ENCODE measurements at regions not wholly inside any gene's neighbourhood (a gene's known extent, or its start where the extent isn't known, plus 50 kb on each side); places are given as distances from the start of the nearest gene placed in this dataset.
A peak's percentile ranks its signal among the peaks of the same experiment; 100 is the strongest.

DNA sequence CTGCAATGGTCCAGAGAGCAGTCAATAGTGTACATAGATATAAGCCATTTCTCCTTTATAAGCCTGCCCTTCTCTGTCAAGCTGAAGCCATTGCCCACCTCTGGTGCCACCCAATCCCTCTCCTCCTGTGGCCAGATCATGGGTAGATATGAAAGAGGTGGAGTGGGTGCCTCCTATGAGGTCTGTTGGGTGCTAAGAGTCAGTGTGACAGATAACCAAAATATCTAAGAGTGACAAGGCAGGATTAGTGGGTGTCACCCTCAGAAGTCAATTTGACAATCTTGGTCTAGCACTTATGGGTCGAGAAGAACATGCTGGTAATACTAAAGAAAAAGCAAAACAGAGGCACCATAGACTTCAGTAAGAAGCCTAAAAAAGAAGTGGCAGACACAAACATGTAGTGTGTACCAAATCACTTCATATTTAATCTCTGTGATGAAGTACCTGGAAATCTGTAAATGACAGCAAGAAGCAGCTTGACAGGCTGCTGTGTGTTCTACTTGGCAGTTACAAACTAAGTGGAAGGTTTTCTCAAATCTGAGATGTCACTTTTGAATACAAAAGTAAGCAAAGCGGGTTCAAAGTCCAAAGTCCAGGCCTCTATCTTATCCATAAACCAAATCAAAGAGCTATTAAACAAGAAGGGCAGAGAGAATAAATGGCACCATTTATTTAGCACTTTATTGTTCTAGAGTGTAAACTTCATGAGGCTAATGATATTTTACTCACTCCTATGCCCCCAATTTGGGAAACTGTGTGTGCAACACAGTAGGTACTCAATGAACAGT lies 118.9 kb upstream of the EOMES start:
- Mint-ChIP-seq H3K36me3 (no peaks in the 10 kb centered on the region), H3K9me3 (ENCODE audit: low read depth) (no peaks in the 10 kb centered on the region), H3K4me1 (ENCODE audit: low read depth) (peaks cover 22% of the 10 kb centered on the region), H3K4me3 (no peak overlapping the region), H3K27ac (no peak overlapping the region), H3K27me3 (no peaks in the 10 kb centered on the region)

DNA sequence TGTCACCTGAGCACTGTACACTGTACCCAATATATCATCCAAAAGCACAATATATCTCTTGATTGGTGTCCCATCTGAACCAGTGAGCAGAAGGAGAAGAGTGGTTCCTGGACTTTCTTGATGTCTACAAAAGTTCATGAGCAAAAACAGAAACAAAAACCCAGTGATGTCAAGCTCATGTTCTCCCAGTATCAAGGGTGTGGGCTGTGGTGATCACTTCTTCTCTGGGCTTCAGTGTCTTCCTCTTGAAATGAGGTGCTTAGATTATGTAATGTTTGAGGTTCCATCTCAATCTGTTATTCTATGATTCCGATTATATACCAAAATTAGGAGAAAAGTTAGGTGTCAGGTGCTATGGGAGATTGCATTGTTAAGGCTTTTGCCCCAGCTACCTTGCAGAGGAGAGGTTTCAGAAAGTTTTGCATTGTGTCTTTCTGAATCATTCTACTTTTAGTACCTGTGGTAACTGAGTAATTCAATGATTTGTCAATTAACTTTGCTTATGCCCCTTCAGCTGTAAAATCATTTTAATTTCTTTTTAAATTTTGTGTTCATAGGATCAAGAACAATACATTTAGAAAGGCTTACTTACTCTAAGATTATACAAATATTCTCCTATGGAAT lies 122.0 kb upstream of the EOMES start:
- H3K4me3 Mint-ChIP-seq: no peak overlapping the region
- no peaks in the 10 kb centered on the region for H3K27me3 Mint-ChIP-seq
- no peaks in the 10 kb centered on the region for H3K9me3 Mint-ChIP-seq (ENCODE audit: low read depth)
- H3K36me3 Mint-ChIP-seq: no peaks in the 10 kb centered on the region
- no peak overlapping the region for H3K27ac Mint-ChIP-seq
- peaks cover 32% of the 10 kb centered on the region for H3K4me1 Mint-ChIP-seq (ENCODE audit: low read depth)

DNA sequence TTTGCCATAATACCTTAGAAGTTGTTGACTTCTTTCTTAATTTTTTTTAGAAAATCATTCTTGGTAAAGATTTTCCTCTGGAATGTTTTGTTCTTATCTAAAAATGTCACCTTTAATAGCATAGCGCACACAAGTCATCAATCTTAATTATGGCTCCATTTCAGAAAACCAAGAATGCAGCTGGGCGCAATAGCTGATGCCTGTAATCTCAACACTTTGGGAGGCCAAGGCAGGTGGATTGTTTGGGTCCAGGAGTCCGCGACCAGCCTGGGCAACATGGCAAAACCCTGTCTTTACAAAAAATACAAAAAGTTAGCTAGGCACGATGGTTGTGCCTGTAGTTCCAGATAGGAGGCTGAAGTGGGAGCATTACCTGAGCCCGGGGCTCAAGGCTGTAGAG lies 125.6 kb upstream of the EOMES start:
- Mint-ChIP-seq H3K4me1 (ENCODE audit: low read depth) (peaks cover 33% of the 10 kb centered on the region), H3K9me3 (ENCODE audit: low read depth) (no peaks in the 10 kb centered on the region), H3K27ac (no peak overlapping the region), H3K36me3 (peaks cover 3% of the 10 kb centered on the region), H3K27me3 (no peaks in the 10 kb centered on the region), H3K4me3 (no peak overlapping the region)

DNA sequence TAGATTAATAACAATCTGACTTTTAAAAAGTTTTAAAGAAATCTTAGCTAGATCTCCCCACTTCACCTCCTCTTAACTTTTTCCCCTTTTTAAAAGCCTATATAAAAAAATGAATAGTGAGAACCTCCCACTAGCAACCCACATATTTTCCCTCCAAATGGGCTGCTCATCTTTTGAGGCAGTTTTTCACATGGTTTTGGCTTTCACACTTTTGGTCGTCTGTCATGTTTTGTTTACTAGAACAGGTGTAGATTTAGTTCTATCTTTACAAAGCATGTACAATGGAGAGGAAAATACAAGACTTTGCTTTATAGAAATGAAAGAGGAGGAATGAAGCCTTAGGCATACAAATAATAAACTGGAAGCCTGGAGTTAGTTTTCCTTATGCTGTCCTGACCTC lies 126.7 kb upstream of the EOMES start:
- H3K9me3 Mint-ChIP-seq (ENCODE audit: low read depth): peaks cover 7% of the 10 kb centered on the region
- H3K4me1 Mint-ChIP-seq (ENCODE audit: low read depth): peaks cover 22% of the 10 kb centered on the region
- H3K27me3 Mint-ChIP-seq: no peaks in the 10 kb centered on the region
- no peak overlapping the region for H3K27ac Mint-ChIP-seq
- H3K36me3 Mint-ChIP-seq: peaks cover 8% of the 10 kb centered on the region
- H3K4me3 Mint-ChIP-seq: no peak overlapping the region

DNA sequence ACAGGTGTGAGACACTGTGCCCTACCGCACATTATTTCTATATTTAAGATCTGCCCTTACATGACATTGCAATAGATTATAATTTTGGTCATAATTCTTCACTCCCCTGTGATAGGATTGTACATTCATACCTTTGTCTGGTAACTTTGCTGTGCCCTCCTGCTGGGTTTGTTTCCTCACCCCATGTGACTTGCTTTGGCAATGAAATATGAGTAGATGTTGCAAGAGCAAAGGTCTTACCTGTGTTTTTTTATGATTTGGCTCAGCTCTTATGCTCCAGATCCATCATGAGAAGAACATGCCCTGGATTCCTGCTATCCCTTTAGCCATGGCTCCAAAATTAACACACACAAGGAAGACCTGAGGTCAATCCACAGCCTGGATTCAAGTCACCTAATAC lies 137.7 kb upstream of the EOMES start:
- Mint-ChIP-seq H3K27me3 (no peaks in the 10 kb centered on the region), H3K4me1 (ENCODE audit: low read depth) (peaks cover 49% of the 10 kb centered on the region), H3K9me3 (ENCODE audit: low read depth) (peaks cover 3% of the 10 kb centered on the region), H3K36me3 (peaks cover 6% of the 10 kb centered on the region), H3K4me3 (peak overlapping the region; percentile 13), H3K27ac (no peak overlapping the region)

DNA sequence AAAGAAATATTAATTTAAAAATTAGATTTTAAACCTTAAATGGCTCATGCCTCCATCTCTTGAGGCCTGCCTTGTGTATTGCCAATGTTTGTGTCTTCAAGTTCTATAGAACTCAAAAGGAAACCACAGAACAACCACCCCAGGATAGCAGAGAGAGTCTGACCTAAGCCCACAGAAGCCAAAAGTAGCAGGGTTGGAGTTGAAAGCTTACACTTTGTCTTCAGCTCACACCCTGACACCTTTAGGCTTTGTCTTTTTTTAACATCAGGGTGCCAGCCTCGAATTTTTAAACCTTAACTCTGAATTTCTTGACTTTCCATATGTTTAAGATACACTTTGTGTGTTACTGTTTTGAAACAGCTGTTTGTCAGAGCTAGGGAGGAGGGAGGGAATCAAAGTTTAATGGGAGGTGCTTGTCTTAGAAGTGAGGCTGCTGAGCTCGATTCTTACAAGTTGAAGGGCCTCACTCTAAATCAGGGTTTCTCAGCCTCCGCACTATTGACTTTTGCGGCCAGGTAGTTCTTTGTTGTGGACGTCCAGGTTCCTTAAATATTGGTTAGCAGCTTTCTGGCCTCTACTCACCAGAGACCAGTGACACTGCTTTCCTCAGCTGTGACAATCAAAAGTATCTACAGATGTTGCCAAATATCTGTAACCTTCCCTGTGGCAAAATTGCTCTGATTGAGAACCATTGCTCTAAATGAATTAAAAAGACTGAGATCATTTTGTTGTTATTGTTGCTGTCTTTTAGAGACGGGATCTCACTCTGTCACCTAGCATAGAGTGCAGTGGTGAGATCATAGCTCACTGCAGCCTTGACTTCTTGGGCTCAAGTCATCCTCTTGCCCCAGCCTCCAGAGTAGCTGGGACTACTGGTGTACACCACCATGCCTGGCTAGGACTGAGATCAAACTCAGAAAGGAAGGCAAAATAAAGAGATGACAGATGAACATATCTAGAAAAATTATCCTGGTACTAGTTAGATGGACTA lies 139.2 kb upstream of the EOMES start:
- peak overlapping the region; percentile 38 for H3K4me3 Mint-ChIP-seq
- peaks cover 49% of the 10 kb centered on the region for H3K4me1 Mint-ChIP-seq (ENCODE audit: low read depth)
- H3K27ac Mint-ChIP-seq: peak overlapping the region; percentile 84
- peaks cover 3% of the 10 kb centered on the region for H3K9me3 Mint-ChIP-seq (ENCODE audit: low read depth)
- no peaks in the 10 kb centered on the region for H3K27me3 Mint-ChIP-seq
- H3K36me3 Mint-ChIP-seq: peaks cover 6% of the 10 kb centered on the region

DNA sequence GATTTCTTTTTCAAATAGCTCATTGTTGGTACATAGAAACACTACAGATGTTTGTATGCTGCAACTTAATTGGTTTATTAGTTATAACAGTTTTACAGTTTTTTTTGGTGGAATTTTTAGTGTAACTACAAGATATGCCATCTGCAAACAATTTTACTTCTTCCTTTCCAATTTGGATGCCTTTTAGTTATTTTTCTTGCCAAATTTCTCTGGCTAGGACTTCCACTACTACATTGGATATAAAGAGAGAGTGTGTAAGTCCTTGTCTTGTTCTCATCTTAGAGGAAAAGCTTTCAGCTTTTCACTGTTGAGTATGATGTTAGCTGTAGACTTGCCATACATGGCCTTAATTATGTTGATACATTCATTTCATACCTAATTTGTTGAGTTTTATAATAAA lies 143.6 kb upstream of the EOMES start:
- H3K9me3 Mint-ChIP-seq (ENCODE audit: low read depth): peaks cover 15% of the 10 kb centered on the region
- H3K27ac Mint-ChIP-seq: no peak overlapping the region
- H3K27me3 Mint-ChIP-seq: no peaks in the 10 kb centered on the region
- H3K4me1 Mint-ChIP-seq (ENCODE audit: low read depth): peaks cover 26% of the 10 kb centered on the region
- peaks cover 18% of the 10 kb centered on the region for H3K36me3 Mint-ChIP-seq
- no peak overlapping the region for H3K4me3 Mint-ChIP-seq

DNA sequence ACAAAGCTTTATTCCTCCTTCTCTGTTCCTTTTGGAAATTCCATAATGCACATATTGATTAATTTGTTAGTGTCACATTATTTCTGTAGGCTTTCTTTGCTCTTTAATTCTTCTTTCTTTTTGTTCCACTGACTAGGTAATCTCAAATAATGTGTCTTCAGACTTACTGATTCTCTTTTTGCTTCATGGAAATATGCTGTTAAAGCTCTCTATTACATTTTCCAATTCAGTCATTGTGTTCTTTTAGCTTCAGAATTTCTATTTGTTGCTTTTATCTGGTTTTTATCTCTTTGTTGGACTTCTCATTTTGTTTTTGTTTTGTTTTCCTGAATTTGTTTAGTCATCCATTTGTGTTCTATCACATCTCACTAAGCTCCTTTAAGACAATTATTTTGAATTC lies 147.0 kb upstream of the EOMES start:
- peaks cover 23% of the 10 kb centered on the region for H3K9me3 Mint-ChIP-seq (ENCODE audit: low read depth)
- no peaks in the 10 kb centered on the region for H3K27me3 Mint-ChIP-seq
- H3K27ac Mint-ChIP-seq: no peak overlapping the region
- peaks cover 4% of the 10 kb centered on the region for H3K4me1 Mint-ChIP-seq (ENCODE audit: low read depth)
- H3K4me3 Mint-ChIP-seq: no peak overlapping the region
- peaks cover 21% of the 10 kb centered on the region for H3K36me3 Mint-ChIP-seq

DNA sequence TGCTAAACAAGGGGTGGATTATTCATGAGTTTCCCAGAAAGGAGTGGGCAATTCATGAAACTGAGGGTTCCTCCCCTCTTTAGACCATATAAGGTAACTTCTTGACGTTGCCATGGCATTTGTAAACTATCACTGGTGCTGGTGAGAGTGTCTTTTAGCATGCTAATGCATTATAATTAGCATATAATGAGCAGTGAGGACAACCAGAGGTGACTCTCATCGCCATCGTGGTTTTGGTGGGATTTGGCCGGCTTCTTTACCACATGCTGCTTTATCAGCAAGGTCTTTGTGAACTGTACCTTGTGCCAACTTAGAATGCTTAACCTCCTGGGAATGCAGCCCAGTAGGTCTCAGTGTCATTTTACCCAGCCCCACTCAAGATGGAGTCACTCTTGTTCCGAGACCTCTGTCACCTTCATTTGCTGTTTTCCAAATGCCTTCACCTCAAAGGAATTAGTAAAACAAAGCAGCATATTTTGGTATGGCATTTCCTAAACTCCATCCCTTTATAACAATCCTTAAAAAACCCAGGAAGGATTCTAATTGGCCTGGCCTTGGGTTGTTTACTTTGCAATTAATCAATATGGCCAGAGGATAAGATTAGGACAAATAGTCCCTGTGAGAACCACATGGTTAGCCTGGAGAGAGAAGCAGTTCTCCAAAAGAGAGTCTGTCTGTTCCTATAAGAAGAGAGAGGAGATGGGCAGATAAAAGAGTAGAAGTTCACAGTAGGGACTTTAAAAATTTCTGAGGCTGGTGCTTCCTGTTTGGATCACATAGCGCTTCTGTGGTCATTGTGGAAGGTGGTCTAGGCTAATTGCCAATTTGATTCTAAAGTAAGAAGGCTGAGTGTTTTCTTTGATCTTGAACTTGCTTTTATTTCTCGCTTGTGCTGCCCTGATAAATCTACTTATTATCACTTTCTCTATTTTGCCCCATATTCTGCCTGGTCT lies 155.2 kb upstream of the EOMES start:
- Mint-ChIP-seq H3K27ac (peak overlapping the region; percentile 51), H3K27me3 (no peaks in the 10 kb centered on the region), H3K4me1 (ENCODE audit: low read depth) (peaks cover 74% of the 10 kb centered on the region), H3K9me3 (ENCODE audit: low read depth) (no peaks in the 10 kb centered on the region), H3K4me3 (peak overlapping the region; percentile 4), H3K36me3 (peaks cover 5% of the 10 kb centered on the region)

DNA sequence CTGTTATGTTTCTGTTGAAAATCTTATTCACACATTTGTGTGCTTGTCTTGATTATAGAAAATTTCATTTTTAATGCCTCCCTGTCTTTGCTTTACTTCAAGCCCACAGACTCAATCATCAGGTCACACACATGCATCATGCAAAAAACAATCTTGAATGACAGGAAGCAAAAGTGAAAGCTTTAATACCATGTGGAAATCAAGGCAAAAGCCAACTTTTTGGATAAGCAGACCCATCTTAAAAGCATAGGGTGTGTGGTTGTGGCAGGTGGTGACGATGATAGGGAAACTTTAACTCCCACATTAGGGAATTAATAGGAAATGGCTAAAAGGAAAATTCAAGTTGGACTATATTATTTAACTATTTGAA lies 155.9 kb upstream of the EOMES start:
- Mint-ChIP-seq H3K9me3 (ENCODE audit: low read depth) (no peaks in the 10 kb centered on the region), H3K4me1 (ENCODE audit: low read depth) (peaks cover 76% of the 10 kb centered on the region), H3K4me3 (peak overlapping the region; percentile 4), H3K27ac (peak overlapping the region; percentile 51), H3K27me3 (no peaks in the 10 kb centered on the region), H3K36me3 (peaks cover 2% of the 10 kb centered on the region)

DNA sequence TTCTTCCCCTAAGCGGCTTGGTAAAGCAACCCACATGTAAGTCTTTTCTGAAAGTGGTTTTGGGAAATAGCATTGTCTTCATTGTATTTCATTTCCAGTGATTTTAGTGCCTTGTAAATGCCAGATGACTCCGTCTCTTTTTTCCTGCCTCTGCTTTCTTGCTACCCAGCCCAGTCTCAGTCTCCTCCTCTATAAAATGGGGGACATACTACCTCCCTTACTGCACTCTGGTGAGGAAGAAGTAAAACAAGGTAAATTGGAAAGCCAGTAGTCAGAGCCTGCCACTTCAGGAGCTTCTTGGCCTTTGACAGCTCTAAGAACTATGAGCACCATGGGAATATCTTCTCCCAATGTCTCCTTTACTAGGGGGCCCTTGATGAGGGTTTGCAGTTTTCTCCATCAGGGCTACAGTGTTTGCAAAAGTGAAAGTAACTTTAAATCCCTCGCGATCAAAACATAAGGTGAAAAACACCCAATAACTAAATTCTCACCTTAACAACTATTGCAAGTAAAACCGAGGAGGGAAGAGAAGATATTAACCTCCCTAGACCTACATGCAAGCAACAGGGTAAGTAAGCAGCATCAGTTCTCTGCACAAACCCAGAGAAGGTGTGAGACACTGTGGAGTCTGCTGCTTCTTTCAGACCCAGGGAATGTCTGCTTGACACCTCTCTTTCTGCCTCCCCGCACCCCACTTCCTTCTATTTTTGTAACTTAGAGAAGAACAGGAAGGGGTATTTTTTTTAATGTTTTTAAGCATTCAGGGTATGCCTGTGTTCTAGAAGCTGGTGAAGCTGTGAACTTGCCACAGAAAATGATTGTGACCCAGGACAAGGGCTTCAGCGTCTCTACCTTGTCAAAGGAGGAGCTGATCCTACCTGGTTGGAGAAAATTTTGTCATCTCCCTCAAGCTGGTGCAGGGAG lies 159.1 kb upstream of the EOMES start:
- Mint-ChIP-seq H3K9me3 (ENCODE audit: low read depth) (no peaks in the 10 kb centered on the region), H3K36me3 (peaks cover 2% of the 10 kb centered on the region), H3K4me1 (ENCODE audit: low read depth) (peaks cover 77% of the 10 kb centered on the region), H3K27ac (peak overlapping the region; percentile 91), H3K4me3 (peak overlapping the region; percentile 86), H3K27me3 (no peaks in the 10 kb centered on the region)

DNA sequence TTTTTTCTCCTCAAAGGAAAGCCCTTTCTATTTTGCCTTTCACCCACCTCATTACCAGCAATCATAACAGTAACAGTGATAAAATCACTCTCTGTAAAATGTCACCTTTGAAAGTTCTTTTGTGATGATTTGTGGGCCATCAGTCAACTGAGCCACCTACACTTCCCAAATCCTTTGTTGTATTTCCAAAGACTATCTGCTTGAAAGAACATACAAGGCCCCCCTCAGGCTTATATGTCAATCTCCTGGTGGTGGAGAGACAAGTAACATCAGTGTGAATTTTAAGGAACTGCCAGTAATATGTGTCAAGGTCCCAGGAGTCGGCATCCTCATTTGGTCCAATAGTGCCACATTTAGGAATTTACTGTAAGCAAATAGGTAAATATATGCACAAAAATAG lies 161.1 kb upstream of the EOMES start:
- peaks cover 64% of the 10 kb centered on the region for H3K4me1 Mint-ChIP-seq (ENCODE audit: low read depth)
- H3K4me3 Mint-ChIP-seq: peak overlapping the region; percentile 46
- peaks cover 3% of the 10 kb centered on the region for H3K36me3 Mint-ChIP-seq
- H3K9me3 Mint-ChIP-seq (ENCODE audit: low read depth): no peaks in the 10 kb centered on the region
- peak overlapping the region; percentile 61 for H3K27ac Mint-ChIP-seq
- H3K27me3 Mint-ChIP-seq: no peaks in the 10 kb centered on the region

DNA sequence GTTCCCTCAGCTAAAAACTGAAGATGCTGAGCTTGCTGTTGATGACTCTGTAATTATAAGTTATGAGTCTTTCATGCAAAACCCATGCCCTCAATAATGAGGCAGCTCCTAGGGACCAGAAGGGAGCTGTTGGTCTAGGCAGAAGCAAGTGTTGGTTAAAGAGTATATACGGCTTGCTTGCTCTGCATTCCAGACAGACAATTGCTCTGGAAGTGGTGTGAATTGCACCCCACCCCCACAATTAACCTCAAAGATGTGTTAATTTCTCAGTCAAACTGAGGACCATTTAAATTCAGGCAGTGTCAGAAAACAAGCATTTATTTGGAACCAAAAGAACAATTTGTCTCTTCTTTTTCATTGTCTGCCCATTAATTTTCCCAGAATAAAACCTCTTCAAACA lies 163.5 kb upstream of the EOMES start:
- Mint-ChIP-seq H3K36me3 (peaks cover 3% of the 10 kb centered on the region), H3K4me3 (no peak overlapping the region), H3K27ac (no peak overlapping the region)

More for the DNA sequence above, 163.5 kb upstream of the EOMES start:
- Mint-ChIP-seq H3K27me3 (no peaks in the 10 kb centered on the region), H3K4me1 (ENCODE audit: low read depth) (peaks cover 48% of the 10 kb centered on the region), H3K9me3 (ENCODE audit: low read depth) (no peaks in the 10 kb centered on the region)

Measured in activated naive CD8-positive, alpha-beta T cell (primary cell).